Mesenchymal stem cell (in vitro differentiated cells and primary cell): ENCODE measurements at regions not wholly inside any gene's neighbourhood (a gene's known extent, or its start where the extent isn't known, plus 50 kb on each side); places are given as distances from the start of the nearest gene placed in this dataset.
A peak's percentile ranks its signal among the peaks of the same experiment; 100 is the strongest.

ENCODE experiments used
- DNase-seq: peaks from one replicate; pipeline ENCODE4 v3.0.0-alpha.2; 2013
- H2AFZ ChIP-seq: one replicate; pipeline ENCODE4 v1.6.1; 2013; ENCODE audit warnings: low read depth, mild to moderate bottlenecking, control low read depth, inconsistent platforms, low read length, moderate library complexity
- H2AK5ac ChIP-seq: 2 replicates; pipeline ENCODE4 v1.6.1; 2013; ENCODE audit warnings: low read length, moderate library complexity, mild to moderate bottlenecking, inconsistent platforms; ENCODE audit not compliant: severe bottlenecking
- H2BK120ac ChIP-seq: one replicate; pipeline ENCODE4 v1.6.1; 2013; ENCODE audit warnings: low read depth, mild to moderate bottlenecking, inconsistent platforms, low read length, moderate library complexity
- H2BK12ac ChIP-seq, 2 experiments: one replicate each; pipeline ENCODE4 v1.6.1; 2013; ENCODE audit warnings: inconsistent platforms in 2 of 2, low read length in 2 of 2, mild to moderate bottlenecking in 2 of 2, moderate library complexity in 2 of 2, control low read depth in 1 of 2
- H2BK15ac ChIP-seq: one replicate; pipeline ENCODE4 v1.6.1; 2013; ENCODE audit warnings: mild to moderate bottlenecking, low read depth, inconsistent platforms; ENCODE audit not compliant: poor library complexity, severe bottlenecking
- H2BK5ac ChIP-seq: 2 replicates; pipeline ENCODE4 v1.6.1; 2013; ENCODE audit warnings: low read depth, mild to moderate bottlenecking, low read length, control low read depth, inconsistent platforms; ENCODE audit not compliant: poor library complexity, severe bottlenecking
- H3K14ac ChIP-seq, 2 experiments: one replicate each; pipeline ENCODE4 v1.6.1; 2013; ENCODE audit warnings: inconsistent platforms in 2 of 2, low read length in 2 of 2, control low read depth in 1 of 2, mild to moderate bottlenecking in 1 of 2, moderate library complexity in 1 of 2
- H3K18ac ChIP-seq, 2 experiments: one replicate each; pipeline ENCODE4 v1.6.1; 2013; ENCODE audit warnings: inconsistent platforms in 2 of 2, low read length in 2 of 2, control low read depth in 1 of 2, low read depth in 1 of 2, mild to moderate bottlenecking in 1 of 2
- H3K23ac ChIP-seq, 2 experiments: one replicate each; pipeline ENCODE4 v1.6.1; 2013; ENCODE audit warnings: inconsistent platforms in 2 of 2, low read length in 2 of 2, mild to moderate bottlenecking in 2 of 2, moderate library complexity in 2 of 2, control low read depth in 1 of 2
- H3K27ac ChIP-seq: 2 replicates; pipeline ENCODE4 v1.5.1; 2013; ENCODE audit warnings: mild to moderate bottlenecking, moderate library complexity, low read length, control low read depth, inconsistent platforms; ENCODE audit not compliant: poor library complexity, severe bottlenecking
- H3K27me3 ChIP-seq, 2 experiments: 2 replicates each; pipeline versions ENCODE4 v1.6.1 to v1.7.0; 2013; ENCODE audit warnings: low read length in 2 of 2, mild to moderate bottlenecking in 2 of 2, moderate library complexity in 2 of 2, control low read depth in 1 of 2, inconsistent platforms in 1 of 2; ENCODE audit not compliant: control insufficient read depth in 1 of 2, insufficient read depth in 1 of 2
- H3K36me3 ChIP-seq, 2 experiments: 2 replicates each; pipeline versions ENCODE4 v1.6.1 to v1.7.0; 2013; ENCODE audit warnings: low read length in 2 of 2, control low read depth in 1 of 2, inconsistent platforms in 1 of 2, low read depth in 1 of 2, mild to moderate bottlenecking in 1 of 2; ENCODE audit not compliant: insufficient read depth in 2 of 2, control insufficient read depth in 1 of 2
- H3K4ac ChIP-seq, 2 experiments: one replicate each; pipeline ENCODE4 v1.6.1; 2013; ENCODE audit warnings: inconsistent platforms in 2 of 2, low read length in 2 of 2, mild to moderate bottlenecking in 2 of 2, moderate library complexity in 2 of 2, control low read depth in 1 of 2, low read depth in 1 of 2
- H3K4me1 ChIP-seq: 2 replicates; pipeline ENCODE4 v1.6.1; 2013; ENCODE audit warnings: low read depth, low read length, control low read depth; ENCODE audit not compliant: control insufficient read depth, insufficient read depth
- H3K4me2 ChIP-seq: 2 replicates; pipeline ENCODE4 v1.6.1; 2013; ENCODE audit warnings: low read length, mild to moderate bottlenecking, inconsistent platforms; ENCODE audit not compliant: poor library complexity, severe bottlenecking
- H3K4me3 ChIP-seq, 2 experiments: 2 replicates each; pipeline versions ENCODE4 v1.5.1 to v1.7.0; 2013; ENCODE audit warnings: low read length in 2 of 2, mild to moderate bottlenecking in 2 of 2, control low read depth in 1 of 2, low read depth in 1 of 2; ENCODE audit not compliant: insufficient read depth in 1 of 2
- H3K79me1 ChIP-seq: replicated peaks from 2 replicates; pipeline ENCODE4 v1.6.1; 2013; ENCODE audit warnings: mild to moderate bottlenecking, control low read depth, low read length, inconsistent platforms; ENCODE audit not compliant: poor library complexity, severe bottlenecking
- H3K9ac ChIP-seq: 2 replicates; pipeline ENCODE4 v1.7.0; 2013; ENCODE audit warnings: mild to moderate bottlenecking, low read length, moderate library complexity
- H3K9me3 ChIP-seq: 2 replicates; pipeline ENCODE4 v1.7.0; 2013; ENCODE audit warnings: mild to moderate bottlenecking, low read length; ENCODE audit not compliant: control insufficient read depth
- H4K8ac ChIP-seq: one replicate; pipeline ENCODE4 v1.6.1; 2013; ENCODE audit warnings: inconsistent platforms, mild to moderate bottlenecking, low read length, moderate library complexity
- H4K91ac ChIP-seq: one replicate; pipeline ENCODE4 v1.6.1; 2013; ENCODE audit warnings: mild to moderate bottlenecking, low read length, inconsistent platforms
- WGBS: methylation state at CpG from one replicate; pipeline ENCODE4 v1.1.7; 2013; ENCODE audit warnings: mixed read lengths; 5-methylcytosine and 5-hydroxymethylcytosine counted together

DNA sequence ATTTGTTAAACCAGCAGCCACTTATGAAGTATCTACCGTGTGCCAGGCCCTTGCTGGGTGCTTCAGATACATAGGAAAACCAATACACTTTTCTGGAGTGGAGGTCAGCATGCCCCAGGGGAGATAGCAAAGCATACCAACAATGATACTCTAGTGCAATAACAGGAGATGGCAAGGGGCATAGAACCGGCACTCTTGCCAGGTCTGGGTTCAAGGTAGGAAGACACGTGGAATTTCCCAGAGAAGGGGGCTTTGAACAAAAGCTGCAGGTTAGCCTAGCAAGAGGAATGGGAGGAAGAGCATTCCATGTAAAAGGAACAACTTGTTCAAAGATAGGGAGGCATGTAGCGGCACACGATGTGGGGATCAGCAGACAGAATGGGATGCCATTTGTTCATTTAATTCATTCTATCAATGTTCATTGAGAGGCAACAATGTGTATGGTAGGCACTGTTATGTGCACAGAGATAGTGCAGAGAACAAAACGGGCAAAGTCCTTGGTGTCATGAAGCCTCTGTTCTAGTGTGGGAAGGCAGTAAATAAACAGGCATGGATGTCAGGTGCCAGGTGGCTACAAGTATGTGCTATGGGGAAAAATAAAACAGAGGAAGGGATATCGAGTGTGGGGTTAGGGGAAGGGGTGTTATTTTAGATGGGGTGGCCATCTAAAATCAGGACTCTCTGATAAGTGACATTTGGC lies 162.6 kb upstream of the E2F8 start:
- H3K36me3 ChIP-seq: no peaks in the 10 kb centered on the region
- no peak overlapping the region for H2AFZ ChIP-seq
- H3K79me1 ChIP-seq: no peaks in the 10 kb centered on the region
- no peak overlapping the region for H3K27ac ChIP-seq
- H3K27me3 ChIP-seq: peaks cover 0 to 17% of the 10 kb centered on the region in 2 experiments
- H2BK5ac ChIP-seq: no peak overlapping the region
- H3K23ac ChIP-seq: no peak overlapping the region
- no peak overlapping the region for H3K4me3 ChIP-seq
- no peaks in the 10 kb centered on the region for H3K9me3 ChIP-seq
- no peak overlapping the region for H3K14ac ChIP-seq
- H2AK5ac ChIP-seq: no peak overlapping the region
- H2BK12ac ChIP-seq: no peak overlapping the region
- H3K4me2 ChIP-seq: no peak overlapping the region
- no peak for DNase-seq
- H3K18ac ChIP-seq: no peak overlapping the region
- no peak overlapping the region for H2BK15ac ChIP-seq
- no peak overlapping the region for H2BK120ac ChIP-seq
- 74% methylated on average over 7 of the region's 7 CpGs for WGBS
- no peak overlapping the region for H4K91ac ChIP-seq
- H3K9ac ChIP-seq: no peak overlapping the region
- H4K8ac ChIP-seq: no peak overlapping the region
- no peak overlapping the region for H3K4ac ChIP-seq
- no peaks in the 10 kb centered on the region for H3K4me1 ChIP-seq

DNA sequence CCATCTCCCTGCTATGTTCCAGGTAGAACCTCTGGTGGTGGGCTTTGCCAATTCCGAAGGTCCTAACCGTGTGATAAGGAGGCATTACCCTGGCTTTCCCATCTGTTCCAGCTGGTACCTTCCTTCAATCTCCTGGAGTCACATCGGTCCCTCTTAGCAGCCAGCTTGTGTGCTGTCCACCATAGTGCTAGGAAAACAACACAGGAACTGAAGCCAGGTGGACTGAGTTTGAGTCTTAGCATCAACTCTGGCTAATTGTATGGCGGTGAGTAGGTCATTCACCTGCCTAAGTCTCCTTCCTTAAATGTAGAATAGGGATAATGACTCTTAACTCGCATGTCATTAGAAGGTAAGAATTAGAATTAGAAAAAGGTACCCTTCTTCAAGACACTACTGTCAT lies 159.6 kb upstream of the E2F8 start:
- DNase-seq: no peak
- Histone ChIP-seq H3K4ac (no peak overlapping the region), H3K9ac (no peak overlapping the region), H3K14ac (no peak overlapping the region), H3K23ac (no peak overlapping the region), H2BK15ac (no peak overlapping the region), H3K4me3 (no peak overlapping the region), H4K91ac (no peak overlapping the region), H2BK120ac (no peak overlapping the region), H3K79me1 (no peaks in the 10 kb centered on the region), H2AFZ (no peak overlapping the region), H3K27ac (no peak overlapping the region), H3K18ac (no peak overlapping the region), H2BK5ac (no peak overlapping the region), H3K4me1 (no peaks in the 10 kb centered on the region), H2BK12ac (no peak overlapping the region), H3K27me3 (peaks cover 0 to 18% of the 10 kb centered on the region in 2 experiments), H3K36me3 (no peaks in the 10 kb centered on the region), H3K4me2 (no peak overlapping the region), H3K9me3 (no peaks in the 10 kb centered on the region), H4K8ac (no peak overlapping the region), H2AK5ac (no peak overlapping the region)
- 96% methylated on average over 4 of the region's 5 CpGs for WGBS

DNA sequence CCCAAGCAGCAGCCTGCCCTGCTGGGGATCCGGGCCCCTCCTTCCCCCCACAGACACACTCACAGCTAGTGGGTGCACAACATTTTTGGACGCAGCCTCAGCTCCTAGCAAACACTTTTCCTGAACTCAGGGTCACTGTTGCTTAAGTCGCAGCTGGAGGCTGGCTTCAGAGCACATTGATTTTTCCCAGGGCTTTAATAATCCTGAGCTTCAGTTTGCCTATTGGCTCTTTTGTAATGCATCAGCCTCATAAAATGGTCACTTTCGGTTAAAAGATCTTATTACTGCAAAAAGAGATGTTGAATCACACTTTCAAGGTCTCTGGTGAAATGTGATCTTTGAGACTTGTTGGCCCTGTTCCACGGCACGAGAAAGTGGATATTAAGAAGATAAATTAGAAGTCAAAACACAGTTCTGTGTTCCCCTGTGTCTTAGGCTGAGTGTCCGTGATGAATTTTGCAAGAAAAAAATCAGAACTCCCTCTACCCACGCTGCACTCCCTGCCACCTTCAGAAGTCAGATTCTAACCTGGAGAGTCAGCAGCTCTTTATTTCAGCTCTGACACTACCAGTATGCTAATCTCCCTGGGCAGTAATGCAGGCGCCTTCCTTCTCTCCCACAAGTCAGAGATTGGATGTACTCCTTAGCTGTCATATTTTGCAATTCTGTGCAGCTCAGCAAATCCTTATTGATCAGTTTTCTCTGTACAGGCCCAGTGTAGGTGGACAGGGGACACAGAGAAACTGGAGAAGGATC lies 158.2 kb upstream of the E2F8 start:
- Histone ChIP-seq H2AK5ac (no peak overlapping the region), H3K9ac (peak overlapping the region; percentile 63), H3K4me3 (peak overlapping the region in 1 of 2 experiments; percentile 52), H3K4me1 (no peaks in the 10 kb centered on the region), H3K36me3 (no peaks in the 10 kb centered on the region), H3K18ac (no peak overlapping the region), H3K14ac (no peak overlapping the region), H2BK5ac (no peak overlapping the region), H3K27me3 (peaks cover 0 to 19% of the 10 kb centered on the region in 2 experiments), H3K4ac (no peak overlapping the region), H2AFZ (no peak overlapping the region), H3K79me1 (no peaks in the 10 kb centered on the region), H2BK120ac (no peak overlapping the region), H4K8ac (no peak overlapping the region), H3K9me3 (no peaks in the 10 kb centered on the region), H3K23ac (no peak overlapping the region), H3K4me2 (no peak overlapping the region), H2BK15ac (no peak overlapping the region), H3K27ac (no peak overlapping the region), H4K91ac (no peak overlapping the region), H2BK12ac (no peak overlapping the region)
- peak; percentile 61 for DNase-seq
- 66% methylated on average over 9 of the region's 9 CpGs for WGBS

DNA sequence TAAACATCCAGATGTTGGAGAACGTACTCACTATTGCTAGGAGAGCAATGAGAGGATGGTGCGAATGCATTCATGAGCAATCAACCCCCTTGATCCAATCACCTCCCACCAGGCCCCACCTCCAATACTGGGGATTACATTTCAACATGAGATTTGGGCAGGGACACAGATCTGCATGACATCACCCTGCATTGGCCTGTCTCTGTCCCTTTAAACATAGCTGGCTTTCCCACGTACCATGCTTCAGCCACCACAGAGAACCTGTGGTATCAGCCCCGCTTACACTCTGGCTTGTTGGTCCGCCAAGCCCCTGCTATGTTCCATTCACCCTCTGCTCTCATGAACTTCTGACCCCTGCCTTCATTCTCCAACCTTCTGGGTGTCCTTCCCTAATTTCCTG lies 157.5 kb upstream of the E2F8 start:
- H3K23ac ChIP-seq: no peak overlapping the region
- H2BK120ac ChIP-seq: no peak overlapping the region
- H3K9ac ChIP-seq: peak overlapping the region; percentile 46
- H3K18ac ChIP-seq: no peak overlapping the region
- H4K91ac ChIP-seq: no peak overlapping the region
- 89% methylated on average over 5 of the region's 5 CpGs for WGBS
- no peaks in the 10 kb centered on the region for H3K36me3 ChIP-seq
- H3K9me3 ChIP-seq: no peaks in the 10 kb centered on the region
- H2AK5ac ChIP-seq: no peak overlapping the region
- H2BK12ac ChIP-seq: no peak overlapping the region
- no peak overlapping the region for H3K4me2 ChIP-seq
- no peak overlapping the region for H4K8ac ChIP-seq
- no peaks in the 10 kb centered on the region for H3K4me1 ChIP-seq
- no peak overlapping the region for H2BK5ac ChIP-seq
- no peaks in the 10 kb centered on the region for H3K79me1 ChIP-seq
- H2AFZ ChIP-seq: no peak overlapping the region
- H2BK15ac ChIP-seq: no peak overlapping the region
- H3K14ac ChIP-seq: no peak overlapping the region
- peak overlapping the region in 1 of 2 experiments; percentile 50 for H3K4me3 ChIP-seq
- no peak for DNase-seq
- peaks cover 0 to 19% of the 10 kb centered on the region in 2 experiments for H3K27me3 ChIP-seq
- no peak overlapping the region for H3K27ac ChIP-seq
- H3K4ac ChIP-seq: no peak overlapping the region
